K562 (cell line): ENCODE measurements at regions not wholly inside any gene's neighbourhood (a gene's known extent, or its start where the extent isn't known, plus 50 kb on each side); places are given as distances from the start of the nearest gene placed in this dataset.

ENCODE experiments used
- SMAD4 ChIP-seq: fragments of 250-450 bp; sonication (Bioruptor Pico); conservative IDR thresholded peaks from 2 replicates; pipeline ENCODE4 v1.8.0; 2021; ENCODE audit warnings: inconsistent platforms, mild to moderate bottlenecking, moderate library complexity
- ZNF146 ChIP-seq: IDR thresholded peaks from one replicate; pipeline ENCODE4 v1.6.1; 2018; ENCODE audit warnings: missing compliant biosample characterization; ENCODE audit not compliant: unreplicated experiment

GRCh38 chr5:9726931-9727330 lies 96.8 kb upstream of the TAS2R1 start:
- TF ChIP-seq SMAD4 (CRISPR knock-in tag) (no peak), ZNF146 (CRISPR knock-in tag) (no peak)
